Stimulated activated CD4-positive, alpha-beta T cell treated with anti-CD3 and anti-CD28 coated beads, Interleukin-1b, Interleukin-23, amount 100 ng/mL, for 48 hours (primary cell): ENCODE measurements at regions not wholly inside any gene's neighbourhood (a gene's known extent, or its start where the extent isn't known, plus 50 kb on each side); places are given as distances from the start of the nearest gene placed in this dataset.

Experiments used
- DNase-seq: peaks from one replicate; pipeline ENCODE4 v3.0.0-alpha.2; 2020

- no peak for DNase-seq
These were observed 677.7 kb upstream of the KLF4 start for GRCh38 chr9:108167136-108167900.

DNA sequence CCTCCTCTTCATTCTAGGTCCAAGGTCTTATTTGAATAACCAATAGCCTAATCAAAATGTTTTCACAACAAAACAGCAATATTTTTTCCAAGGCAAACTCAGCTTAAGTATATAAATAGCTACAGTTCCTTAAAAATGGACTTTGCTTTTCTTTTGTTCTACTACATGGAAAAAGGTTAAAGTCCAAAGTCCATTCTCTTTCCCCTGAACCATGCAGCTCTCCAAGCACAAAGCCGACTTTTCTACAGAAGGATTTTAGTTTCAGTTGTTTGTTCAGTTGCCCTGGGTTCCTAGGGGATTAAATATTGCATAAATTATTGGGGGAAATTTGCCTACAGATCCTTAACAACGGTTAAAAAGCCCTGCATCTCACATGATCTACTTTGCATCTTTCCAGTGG lies 677.0 kb upstream of the KLF4 start:
- DNase-seq = no peak

- no peak for DNase-seq
These were observed 673.9 kb upstream of the KLF4 start for GRCh38 chr9:108163321-108164005.

DNA sequence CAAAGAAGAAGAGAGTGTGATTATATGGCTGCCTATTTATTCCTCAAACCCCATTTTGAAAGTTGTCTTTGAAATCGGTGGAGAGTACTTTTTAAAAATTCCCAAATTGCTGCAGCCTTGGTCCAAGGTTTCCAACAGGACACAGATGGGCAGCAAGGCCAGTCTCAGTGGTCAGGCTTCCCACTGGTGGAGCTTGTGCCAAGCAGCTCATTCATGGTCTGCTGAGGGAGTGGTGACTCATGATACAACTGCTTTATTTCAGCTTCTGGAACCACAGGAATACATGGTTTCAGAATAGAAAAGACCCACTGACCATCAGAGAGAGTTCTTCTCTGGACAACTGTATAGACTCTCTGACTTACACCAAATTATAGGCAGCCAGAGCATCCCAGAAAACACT lies 673.1 kb upstream of the KLF4 start:
- DNase-seq = no peak

- no peak for DNase-seq
These were observed 671.9 kb upstream of the KLF4 start for GRCh38 chr9:108161503-108161902.

GRCh38 chr9:108160706-108161355 lies 671.3 kb upstream of the KLF4 start:
- DNase-seq = no peak

DNA sequence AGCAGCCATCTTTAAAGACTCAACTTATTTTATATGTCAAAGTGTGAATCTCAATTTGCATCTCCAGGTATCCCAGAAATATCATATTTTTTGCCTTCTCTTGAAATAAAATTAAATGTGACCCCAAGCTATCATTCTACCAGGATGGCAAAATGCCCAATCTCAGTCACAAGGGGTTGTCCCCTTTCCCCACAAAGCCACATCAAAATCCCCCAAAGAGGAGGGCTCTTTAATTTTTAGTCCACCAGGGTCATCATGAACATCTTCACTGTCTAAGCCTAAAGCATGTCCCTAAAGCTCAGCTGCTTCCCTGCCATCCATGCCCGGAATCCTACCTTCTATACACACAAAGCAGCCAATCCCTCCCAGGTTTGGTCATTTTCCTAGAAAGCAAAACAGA lies 670.5 kb upstream of the KLF4 start:
- no peak for DNase-seq

DNA sequence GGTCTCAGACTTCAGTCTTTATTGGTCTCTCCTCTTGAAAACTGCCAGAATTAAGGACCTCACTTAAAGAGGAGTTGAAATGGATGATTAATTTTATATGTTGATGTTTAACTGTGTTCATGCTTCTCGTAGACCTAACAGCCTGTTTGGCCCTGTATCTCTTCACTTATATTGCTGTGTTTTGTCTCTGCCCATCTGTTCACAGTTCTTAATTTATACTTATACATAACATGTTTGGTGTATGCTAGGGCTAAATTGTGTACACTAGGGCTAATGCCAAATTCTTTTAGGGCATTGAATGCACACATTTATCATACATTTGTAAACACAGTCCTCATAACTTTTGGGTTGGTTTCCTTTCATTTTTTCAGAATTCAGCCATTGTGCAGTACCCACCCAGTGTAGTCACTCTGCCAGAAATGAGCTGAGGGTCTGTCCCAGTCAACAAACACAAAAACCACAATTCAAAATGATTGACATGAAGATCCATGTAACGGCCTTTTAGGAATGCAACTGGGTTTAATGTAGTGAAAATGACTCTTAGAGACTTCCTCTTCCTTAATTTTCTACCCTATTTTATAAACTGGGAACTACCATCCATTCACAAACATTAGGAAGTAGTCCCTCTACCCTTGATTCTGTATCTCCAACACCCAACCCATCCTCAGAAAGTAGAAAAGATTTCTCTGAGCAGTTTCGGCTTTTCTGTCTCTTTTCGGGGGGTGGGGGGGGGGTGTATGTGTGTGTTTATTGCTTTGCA lies 668.8 kb upstream of the KLF4 start:
- no peak for DNase-seq

DNA sequence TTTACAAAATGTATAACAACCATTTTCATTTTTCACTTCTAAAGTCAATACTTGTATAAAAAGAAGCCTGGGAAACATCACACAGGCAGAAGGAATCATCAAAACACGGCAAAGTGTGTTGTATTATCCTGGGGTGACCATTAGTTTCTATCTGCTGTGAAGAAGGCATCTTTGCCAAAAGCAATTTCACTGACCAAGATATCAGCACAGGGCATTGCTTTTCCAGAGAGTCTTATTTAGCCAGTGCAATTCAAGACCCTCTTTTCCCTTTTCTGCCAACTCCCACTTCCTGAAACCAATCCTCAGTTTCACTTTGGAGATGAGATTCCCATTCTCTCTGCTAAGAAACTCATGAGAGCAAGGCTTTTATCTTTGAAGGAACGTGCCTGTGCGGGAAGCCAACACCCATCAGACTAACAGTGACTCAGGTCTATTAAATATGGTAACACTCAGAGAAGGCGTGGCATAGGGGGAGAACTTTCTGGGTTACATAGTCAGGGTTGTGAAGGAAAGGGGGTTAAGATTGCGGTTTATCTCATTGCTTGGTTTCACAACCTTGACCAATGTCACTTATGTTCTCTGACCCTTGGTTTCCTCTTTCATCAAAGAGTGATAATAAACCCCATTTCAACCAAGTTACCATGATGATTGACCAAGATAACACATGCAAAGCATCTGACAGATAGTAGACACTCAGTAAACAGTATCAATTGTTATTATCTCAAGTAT lies 666.9 kb upstream of the KLF4 start:
- DNase-seq = no peak

DNA sequence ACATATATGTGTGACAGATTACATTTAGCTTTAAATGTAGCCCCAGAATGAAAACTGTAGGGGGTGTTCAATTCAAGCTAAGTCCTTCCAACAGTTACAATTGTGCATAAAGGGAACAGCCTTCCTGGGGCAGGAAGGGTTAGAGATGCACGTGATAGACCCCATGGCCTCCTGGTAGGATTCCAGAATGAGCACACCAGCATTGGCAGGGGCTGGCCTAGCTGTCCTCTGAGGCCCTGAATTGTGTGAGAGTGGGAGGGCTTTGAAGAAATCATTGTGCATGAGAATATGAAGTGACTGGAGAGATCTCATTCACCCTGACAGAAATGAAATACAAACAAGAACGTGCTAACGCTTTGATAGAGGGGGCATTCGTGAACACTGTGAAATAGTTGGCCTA lies 663.8 kb upstream of the KLF4 start:
- DNase-seq = no peak

- no peak for DNase-seq
These were observed 661.4 kb upstream of the KLF4 start for GRCh38 chr9:108150736-108151586.

DNA sequence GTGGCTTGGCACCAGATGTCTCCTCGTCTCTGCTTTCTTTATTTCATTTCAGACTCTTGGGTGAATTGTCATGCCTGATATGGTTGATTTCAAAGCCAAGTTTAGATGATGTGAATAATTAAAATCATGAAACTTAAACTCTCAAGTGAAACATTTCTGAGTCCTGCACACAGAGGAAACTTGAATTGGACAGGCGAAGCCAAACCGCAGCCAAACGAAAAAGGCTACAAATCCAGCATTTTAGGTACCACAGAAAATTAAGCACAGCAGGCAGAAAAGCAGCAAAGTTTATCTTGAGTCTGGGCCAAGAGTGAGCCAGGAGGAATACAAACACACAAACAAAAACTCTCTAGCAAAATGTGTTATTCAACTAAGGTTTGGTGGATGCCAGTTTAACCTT lies 659.8 kb upstream of the KLF4 start:
- no peak for DNase-seq

DNA sequence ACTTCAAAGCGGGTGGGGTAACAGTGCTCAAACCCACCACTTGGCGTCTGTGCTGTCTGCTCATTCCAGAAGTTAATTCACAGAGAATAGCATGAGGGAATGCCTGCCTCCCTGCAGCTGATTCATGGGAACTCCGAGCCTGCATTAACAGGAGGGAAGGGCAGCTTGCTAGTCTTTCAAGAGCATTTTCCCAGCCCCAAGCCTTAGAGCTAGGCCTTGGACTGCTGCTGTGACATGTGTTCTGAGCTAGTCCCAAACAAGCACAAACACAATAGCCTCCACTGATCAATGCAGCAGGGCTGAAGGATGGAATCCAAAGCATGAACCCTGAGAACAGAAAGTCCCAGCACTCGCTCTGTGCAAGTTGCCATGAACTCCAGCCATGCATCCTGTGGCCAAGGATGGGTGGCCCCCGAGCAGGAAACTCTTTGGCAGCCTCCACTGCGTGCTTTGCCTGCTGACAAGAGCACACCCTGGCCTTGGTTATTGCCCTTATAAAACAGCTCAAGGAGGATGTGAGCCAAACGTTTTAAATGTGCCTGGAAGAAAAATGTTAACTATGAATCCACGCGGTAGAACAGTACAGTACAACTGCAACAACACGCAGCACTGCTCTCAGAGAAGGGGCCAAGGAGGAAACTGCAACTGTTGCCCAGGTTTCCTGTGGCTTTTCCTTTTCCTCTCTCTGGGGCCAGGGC lies 653.1 kb upstream of the KLF4 start:
- no peak for DNase-seq

- no peak for DNase-seq
These were observed 652.6 kb upstream of the KLF4 start for GRCh38 chr9:108142142-108142503.

DNA sequence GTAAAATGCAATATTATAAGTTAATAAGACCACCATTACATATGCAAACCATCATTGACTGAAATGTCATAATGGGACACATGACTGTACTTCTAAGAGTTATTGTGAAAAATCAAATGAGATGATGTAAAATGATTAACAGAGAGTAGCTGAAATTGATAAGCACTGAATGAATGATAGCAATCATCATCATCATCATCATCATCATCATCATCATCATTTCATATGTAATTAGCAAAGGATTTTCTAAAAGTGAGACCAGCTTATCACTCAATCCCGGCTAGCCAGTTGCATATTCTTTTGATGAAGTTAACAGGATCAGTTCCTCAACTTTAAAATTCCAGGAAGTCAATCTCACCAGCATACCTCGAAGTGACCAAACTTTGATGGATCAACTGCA lies 650.3 kb upstream of the KLF4 start:
- no peak for DNase-seq

DNA sequence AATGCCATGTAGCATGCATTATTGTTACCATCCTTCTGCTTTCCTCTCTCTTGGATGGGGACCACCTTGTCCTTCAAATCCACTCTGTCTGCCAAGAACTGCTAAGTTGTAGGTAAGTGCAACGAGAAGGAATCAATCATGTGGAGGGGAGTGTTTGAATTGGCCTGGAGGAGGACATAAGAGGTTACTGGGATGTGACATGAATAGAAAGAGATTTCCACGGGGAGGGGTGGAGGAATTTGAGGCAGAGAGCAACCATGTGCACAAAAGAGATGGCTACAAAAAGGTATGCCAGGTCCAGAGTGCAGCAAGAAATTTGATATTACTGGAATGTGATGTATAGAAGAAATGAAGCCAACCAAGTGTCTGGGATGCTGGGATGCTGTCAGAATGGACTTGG lies 648.9 kb upstream of the KLF4 start:
- DNase-seq = no peak

- no peak for DNase-seq
These were observed 647.1 kb upstream of the KLF4 start for GRCh38 chr9:108136656-108137055.

DNA sequence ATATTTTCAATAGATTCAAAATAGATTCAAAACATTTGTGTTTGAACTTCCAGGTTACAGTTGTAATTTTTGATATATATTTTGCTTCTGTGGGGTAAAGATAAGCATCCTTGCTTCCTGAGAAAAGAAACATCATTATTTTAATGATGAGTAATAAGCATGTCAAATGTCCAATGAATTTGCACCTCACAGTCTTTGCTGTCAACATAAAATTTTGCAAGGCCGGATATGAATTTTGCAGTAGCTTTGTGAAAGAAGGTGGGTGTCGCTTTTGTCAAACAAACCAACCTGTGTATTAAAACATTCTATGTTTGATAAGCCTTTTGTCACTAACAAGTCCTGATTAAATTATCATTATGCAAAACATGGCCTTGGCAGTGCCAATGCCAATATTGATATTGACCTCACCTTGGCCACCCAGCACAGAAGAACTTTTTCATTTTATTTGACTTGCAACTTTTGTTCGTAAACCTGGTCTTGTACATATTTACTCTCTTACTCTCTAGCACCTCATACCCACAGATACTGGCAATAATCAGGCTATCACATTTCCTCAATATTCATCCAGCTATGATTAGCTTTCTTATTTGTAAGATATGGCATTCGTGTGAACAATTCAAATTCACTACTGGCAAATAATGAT lies 645.0 kb upstream of the KLF4 start:
- DNase-seq = no peak

DNA sequence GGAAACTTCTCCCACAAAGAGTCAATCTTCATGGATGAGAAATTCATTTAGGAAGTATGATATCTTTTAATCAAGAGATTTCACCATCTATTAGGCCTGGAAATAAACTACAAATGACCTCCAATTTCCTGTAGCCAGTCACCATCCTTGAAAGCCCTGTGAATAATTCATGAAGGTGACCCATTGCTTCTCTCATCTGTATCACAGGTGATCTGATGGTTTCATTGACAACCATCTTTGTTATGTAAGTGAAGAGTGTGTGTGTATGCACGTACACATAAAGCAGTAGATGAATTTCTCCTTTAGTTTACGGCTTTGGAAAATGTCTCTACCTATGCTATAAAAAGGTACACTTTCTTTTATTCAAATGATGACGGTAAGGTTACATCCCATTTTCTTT lies 644.1 kb upstream of the KLF4 start:
- no peak for DNase-seq

DNA sequence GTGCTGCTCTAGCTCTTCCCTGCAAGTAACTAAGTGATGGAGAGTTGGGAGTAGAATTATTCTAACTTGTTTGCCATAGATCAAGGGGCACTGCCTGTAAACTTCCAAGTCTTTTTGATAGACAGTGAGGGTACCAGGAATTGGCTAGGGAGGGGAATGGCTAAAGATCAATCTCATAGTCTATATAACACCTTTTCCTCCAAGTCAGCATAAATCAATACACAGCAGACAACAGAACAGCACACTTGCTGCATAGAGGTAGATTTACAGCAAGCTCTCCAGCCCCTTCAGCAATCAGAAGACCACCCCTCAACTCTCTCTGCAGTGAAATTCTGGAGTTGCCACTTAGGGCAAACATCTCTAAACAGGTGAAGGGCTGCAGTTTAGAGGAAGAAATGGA lies 643.5 kb upstream of the KLF4 start:
- no peak for DNase-seq

DNA sequence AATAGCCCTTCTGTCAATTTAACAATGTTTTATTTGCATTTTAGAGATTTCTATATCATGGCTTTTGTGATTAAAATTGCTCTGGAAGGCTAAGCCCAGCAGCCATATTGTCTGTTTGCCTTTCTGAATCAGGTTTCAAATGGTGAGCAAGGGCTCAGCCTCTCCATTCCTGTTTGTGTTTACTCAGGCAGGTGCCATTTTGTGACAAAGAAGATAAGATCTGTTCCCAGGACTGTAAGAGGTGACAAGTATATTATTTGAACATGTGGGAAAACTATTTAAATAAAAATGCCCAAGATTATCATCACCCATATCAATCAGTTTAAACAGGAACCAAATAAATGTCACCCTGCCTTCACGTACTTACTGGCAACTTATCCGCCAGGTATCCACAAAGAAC lies 641.3 kb upstream of the KLF4 start:
- no peak for DNase-seq
